ENCODE measurements at regions not wholly inside any gene's neighbourhood (a gene's known extent, or its start where the extent isn't known, plus 50 kb on each side); places are given as distances from the start of the nearest gene placed in this dataset.
"Not testable (repeated sequence)": the region's sequence is repeated elsewhere in the genome, so short reads cannot be mapped to it uniquely, and the experiment has no call there.

GRCh38 chr3:81816473-81817250, 55.2 kb upstream of the GBE1 start:
- DNase-seq, result no peak

- not testable (repeated sequence) for DNase-seq
Observed at GRCh38 chr3:81812098-81812497, 50.7 kb upstream of the GBE1 start.
